SK-N-SH treated with all-trans-retinoic acid at 6 μM for 48 hours (cell line): ENCODE measurements at regions not wholly inside any gene's neighbourhood (a gene's known extent, or its start where the extent isn't known, plus 50 kb on each side); places are given as distances from the start of the nearest gene placed in this dataset.

ENCODE experiments used
- ATAC-seq: fragments of 200-7000 bp; cut with Tn5 transposase; 3 replicates; pipeline ENCODE4 v1.9.1; 2020; ENCODE audit warnings: mild to moderate bottlenecking, moderate library complexity
- ARNTL ChIP-seq: fragments of 450-650 bp; formaldehyde crosslinking; IDR thresholded peaks from 2 replicates; pipeline ENCODE4 v1.5.0; 2020; ENCODE audit warnings: low read depth, mild to moderate bottlenecking, moderate library complexity, borderline replicate concordance
- BACH2 ChIP-seq: fragments of 250-450 bp; sonication (Bioruptor Pico); IDR thresholded peaks from 2 replicates; pipeline ENCODE4 v1.9.0; 2021; ENCODE audit warnings: mild to moderate bottlenecking, borderline replicate concordance
- CSRNP3 ChIP-seq: fragments of 250-450 bp; sonication (Bioruptor Pico); IDR thresholded peaks from 2 replicates; pipeline ENCODE4 v1.5.1; 2021; ENCODE audit warnings: mild to moderate bottlenecking, moderate library complexity
- ESRRG ChIP-seq: fragments of 250-450 bp; sonication (Bioruptor Pico); IDR thresholded peaks from 2 replicates; pipeline ENCODE4 v1.6.1; 2021; ENCODE audit warnings: mild to moderate bottlenecking
- GLIS3 ChIP-seq: fragments of 250-450 bp; sonication (Bioruptor Pico); IDR thresholded peaks from 2 replicates; pipeline ENCODE4 v1.5.0; 2020; ENCODE audit warnings: mild to moderate bottlenecking, moderate library complexity
- OSR1 ChIP-seq: fragments of 250-450 bp; sonication (Bioruptor Pico); IDR thresholded peaks from 2 replicates; pipeline ENCODE4 v1.8.0; 2022; ENCODE audit warnings: moderate library complexity, mild to moderate bottlenecking, inconsistent platforms
- POU6F1 ChIP-seq: fragments of 250-450 bp; sonication (Bioruptor Pico); IDR thresholded peaks from 2 replicates; pipeline ENCODE4 v1.8.0; 2021; ENCODE audit warnings: low read depth, mild to moderate bottlenecking, moderate library complexity, borderline replicate concordance
- PPARA ChIP-seq: fragments of 250-450 bp; sonication (Bioruptor Pico); IDR thresholded peaks from 2 replicates; pipeline ENCODE4 v1.5.0; 2020; ENCODE audit warnings: mild to moderate bottlenecking, borderline replicate concordance
- TCF4 ChIP-seq: fragments of 250-450 bp; sonication (Bioruptor Pico); IDR thresholded peaks from 2 replicates; pipeline ENCODE4 v1.8.0; 2021; ENCODE audit warnings: mild to moderate bottlenecking, moderate library complexity, borderline replicate concordance
- ZC3H10 ChIP-seq: fragments of 250-450 bp; sonication (Bioruptor Pico); IDR thresholded peaks from 2 replicates; pipeline ENCODE4 v1.5.1; 2021; ENCODE audit warnings: mild to moderate bottlenecking, moderate library complexity
- ZFP30 ChIP-seq: fragments of 450-650 bp; formaldehyde crosslinking; IDR thresholded peaks from 2 replicates; pipeline ENCODE4 v1.5.0; 2022; ENCODE audit warnings: mild to moderate bottlenecking, moderate library complexity
- ZNF565 ChIP-seq: fragments of 450-650 bp; formaldehyde crosslinking; conservative IDR thresholded peaks from 2 replicates; pipeline ENCODE4 v1.5.0; 2020; ENCODE audit warnings: low read depth, mild to moderate bottlenecking, moderate library complexity
- ZNF70 ChIP-seq: fragments of 450-650 bp; formaldehyde crosslinking; IDR thresholded peaks from 2 replicates; pipeline ENCODE4 v1.5.0; 2020; ENCODE audit warnings: mild to moderate bottlenecking, moderate library complexity
- ZNF8 ChIP-seq: fragments of 450-650 bp; formaldehyde crosslinking; IDR thresholded peaks from 2 replicates; pipeline ENCODE4 v1.5.0; 2020; ENCODE audit warnings: mild to moderate bottlenecking, moderate library complexity
- TF ChIP-seq, protein P1 (sequence below): fragments of 250-450 bp; sonication (Bioruptor Pico); IDR thresholded peaks from 2 replicates; pipeline ENCODE4 v1.5.0; 2020; ENCODE audit warnings: mild to moderate bottlenecking, moderate library complexity
- TF ChIP-seq, protein P2 (sequence below): fragments of 250-450 bp; sonication (Bioruptor Pico); IDR thresholded peaks from 2 replicates; pipeline ENCODE4 v1.8.0; 2020; ENCODE audit warnings: mild to moderate bottlenecking, moderate library complexity, borderline replicate concordance

GRCh38 chr13:74920361-74920760, 561.6 kb downstream of the TBC1D4 start (continued):
- no peak for TF ChIP-seq CSRNP3
- TF ChIP-seq ZC3H10 (CRISPR knock-in tag), result no peak
- TF ChIP-seq ZNF565 (CRISPR knock-in tag), result no peak
- no peak for TF ChIP-seq TCF4 (CRISPR knock-in tag)
- no peak for TF ChIP-seq POU6F1 (CRISPR knock-in tag)

- ATAC-seq, result no peak
- TF ChIP-seq GLIS3 (no peak), ZC3H10 (CRISPR knock-in tag) (no peak), ESRRG (CRISPR knock-in tag) (no peak), ZFP30 (CRISPR knock-in tag) (no peak), TCF4 (CRISPR knock-in tag) (no peak), PPARA (CRISPR knock-in tag) (no peak), BACH2 (CRISPR knock-in tag) (no peak)
- TF ChIP-seq, protein P1, sequence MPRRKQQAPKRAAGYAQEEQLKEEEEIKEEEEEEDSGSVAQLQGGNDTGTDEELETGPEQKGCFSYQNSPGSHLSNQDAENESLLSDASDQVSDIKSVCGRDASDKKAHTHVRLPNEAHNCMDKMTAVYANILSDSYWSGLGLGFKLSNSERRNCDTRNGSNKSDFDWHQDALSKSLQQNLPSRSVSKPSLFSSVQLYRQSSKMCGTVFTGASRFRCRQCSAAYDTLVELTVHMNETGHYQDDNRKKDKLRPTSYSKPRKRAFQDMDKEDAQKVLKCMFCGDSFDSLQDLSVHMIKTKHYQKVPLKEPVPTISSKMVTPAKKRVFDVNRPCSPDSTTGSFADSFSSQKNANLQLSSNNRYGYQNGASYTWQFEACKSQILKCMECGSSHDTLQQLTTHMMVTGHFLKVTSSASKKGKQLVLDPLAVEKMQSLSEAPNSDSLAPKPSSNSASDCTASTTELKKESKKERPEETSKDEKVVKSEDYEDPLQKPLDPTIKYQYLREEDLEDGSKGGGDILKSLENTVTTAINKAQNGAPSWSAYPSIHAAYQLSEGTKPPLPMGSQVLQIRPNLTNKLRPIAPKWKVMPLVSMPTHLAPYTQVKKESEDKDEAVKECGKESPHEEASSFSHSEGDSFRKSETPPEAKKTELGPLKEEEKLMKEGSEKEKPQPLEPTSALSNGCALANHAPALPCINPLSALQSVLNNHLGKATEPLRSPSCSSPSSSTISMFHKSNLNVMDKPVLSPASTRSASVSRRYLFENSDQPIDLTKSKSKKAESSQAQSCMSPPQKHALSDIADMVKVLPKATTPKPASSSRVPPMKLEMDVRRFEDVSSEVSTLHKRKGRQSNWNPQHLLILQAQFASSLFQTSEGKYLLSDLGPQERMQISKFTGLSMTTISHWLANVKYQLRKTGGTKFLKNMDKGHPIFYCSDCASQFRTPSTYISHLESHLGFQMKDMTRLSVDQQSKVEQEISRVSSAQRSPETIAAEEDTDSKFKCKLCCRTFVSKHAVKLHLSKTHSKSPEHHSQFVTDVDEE (CRISPR knock-in tag), result no peak
- TF ChIP-seq, all 23 proteins: peak for 0
Measured at GRCh38 chr13:74919914-74920313, 562.1 kb downstream of the TBC1D4 start.

- no peak for ATAC-seq
- TF ChIP-seq TCF4 (CRISPR knock-in tag) (no peak), ZFP30 (CRISPR knock-in tag) (no peak)
Measured at GRCh38 chr13:74912898-74913297, 569.1 kb downstream of the TBC1D4 start.

- ATAC-seq, result no peak
Measured at GRCh38 chr13:74910415-74910814, 571.6 kb downstream of the TBC1D4 start.

GRCh38 chr13:74907788-74908187, 574.2 kb downstream of the TBC1D4 start:
- ATAC-seq, result no peak
- TF ChIP-seq GLIS3 (no peak), ZNF8 (CRISPR knock-in tag) (no peak), PPARA (CRISPR knock-in tag) (no peak), ZFP30 (CRISPR knock-in tag) (no peak), ZNF70 (CRISPR knock-in tag) (no peak)
- TF ChIP-seq, protein P2, sequence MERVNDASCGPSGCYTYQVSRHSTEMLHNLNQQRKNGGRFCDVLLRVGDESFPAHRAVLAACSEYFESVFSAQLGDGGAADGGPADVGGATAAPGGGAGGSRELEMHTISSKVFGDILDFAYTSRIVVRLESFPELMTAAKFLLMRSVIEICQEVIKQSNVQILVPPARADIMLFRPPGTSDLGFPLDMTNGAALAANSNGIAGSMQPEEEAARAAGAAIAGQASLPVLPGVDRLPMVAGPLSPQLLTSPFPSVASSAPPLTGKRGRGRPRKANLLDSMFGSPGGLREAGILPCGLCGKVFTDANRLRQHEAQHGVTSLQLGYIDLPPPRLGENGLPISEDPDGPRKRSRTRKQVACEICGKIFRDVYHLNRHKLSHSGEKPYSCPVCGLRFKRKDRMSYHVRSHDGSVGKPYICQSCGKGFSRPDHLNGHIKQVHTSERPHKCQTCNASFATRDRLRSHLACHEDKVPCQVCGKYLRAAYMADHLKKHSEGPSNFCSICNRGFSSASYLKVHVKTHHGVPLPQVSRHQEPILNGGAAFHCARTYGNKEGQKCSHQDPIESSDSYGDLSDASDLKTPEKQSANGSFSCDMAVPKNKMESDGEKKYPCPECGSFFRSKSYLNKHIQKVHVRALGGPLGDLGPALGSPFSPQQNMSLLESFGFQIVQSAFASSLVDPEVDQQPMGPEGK (CRISPR knock-in tag), result no peak

More at GRCh38 chr13:74910415-74910814, 571.6 kb downstream of the TBC1D4 start:
- TF ChIP-seq ARNTL (CRISPR knock-in tag) (no peak), TCF4 (CRISPR knock-in tag) (no peak), OSR1 (CRISPR knock-in tag) (no peak), ZNF565 (CRISPR knock-in tag) (no peak)
- TF ChIP-seq, protein P2 (CRISPR knock-in tag), result no peak
